ENCODE measurements at regions not wholly inside any gene's neighbourhood (a gene's known extent, or its start where the extent isn't known, plus 50 kb on each side); places are given as distances from the start of the nearest gene placed in this dataset.

DNA sequence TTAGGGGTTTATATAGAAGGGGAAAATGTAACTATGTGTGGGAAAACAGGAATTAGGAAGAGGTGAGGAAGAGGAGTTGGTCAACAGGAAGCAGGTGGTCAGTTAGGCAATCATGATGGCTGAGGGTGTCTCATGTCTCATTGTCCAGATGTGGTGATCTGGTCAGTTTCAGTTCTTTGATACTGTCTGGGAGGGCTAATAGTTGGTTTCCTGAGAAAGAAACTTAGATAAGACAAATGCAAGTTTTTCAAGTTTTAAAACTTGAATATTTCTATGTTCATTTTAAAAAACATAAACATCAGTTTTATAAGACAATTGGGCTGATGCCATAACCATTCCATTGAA lies 1121.8 kb upstream of the USP15 start:
- Histone ChIP-seq H3K9me1 (ENCODE audit: control insufficient read depth, insufficient read depth, low read length) (no peaks in the 10 kb centered on the region), H3K9ac (ENCODE audit: insufficient read depth in 1 of 2, low read depth in 2 of 2, low read length in 2 of 2) (no peak overlapping the region), H3K79me2 (ENCODE audit: control insufficient read depth, insufficient read depth, low read length) (no peaks in the 10 kb centered on the region), H3K36me3 (ENCODE audit: control insufficient read depth, insufficient read depth, low read length) (no peaks in the 10 kb centered on the region), H3K4me1 (replicated peaks in 1 of 2; ENCODE audit: control insufficient read depth in 2 of 2, insufficient read depth in 2 of 2, low read length in 2 of 2) (no peaks in the 10 kb centered on the region), H3K4me3 (no peak overlapping the region), H3K4me2 (ENCODE audit: insufficient read depth, low read length) (no peak overlapping the region), H4K20me1 (replicated peaks; ENCODE audit: control insufficient read depth, insufficient read depth, low read length) (no peaks in the 10 kb centered on the region), H2AFZ (ENCODE audit: low read depth, low read length) (no peak overlapping the region), H3K27me3 (ENCODE audit: control insufficient read depth in 2 of 2, insufficient read depth in 2 of 2, low read length in 2 of 2) (no peaks in the 10 kb centered on the region), H3K9me3 (replicated peaks; ENCODE audit: control insufficient read depth, insufficient read depth, low read depth, low read length) (no peaks in the 10 kb centered on the region), H3K27ac (ENCODE audit: extremely low read depth, low read depth, low read length) (no peak overlapping the region)
- FAIRE-seq: no peak
- DNase-seq (ENCODE audit: extremely low read depth in 1 of 4, low spot score in 3 of 4): no peak
- POLR2A ChIA-PET: no interaction called here
- no peak for ATAC-seq
- in situ Hi-C loops (cut with MboI) (no loop called here), intact Hi-C loops (cut with micrococcal nuclease) (no loop called here)
- no TSS peak for BruUV-seq (replicated peaks)
- TF ChIP-seq, protein P1, sequence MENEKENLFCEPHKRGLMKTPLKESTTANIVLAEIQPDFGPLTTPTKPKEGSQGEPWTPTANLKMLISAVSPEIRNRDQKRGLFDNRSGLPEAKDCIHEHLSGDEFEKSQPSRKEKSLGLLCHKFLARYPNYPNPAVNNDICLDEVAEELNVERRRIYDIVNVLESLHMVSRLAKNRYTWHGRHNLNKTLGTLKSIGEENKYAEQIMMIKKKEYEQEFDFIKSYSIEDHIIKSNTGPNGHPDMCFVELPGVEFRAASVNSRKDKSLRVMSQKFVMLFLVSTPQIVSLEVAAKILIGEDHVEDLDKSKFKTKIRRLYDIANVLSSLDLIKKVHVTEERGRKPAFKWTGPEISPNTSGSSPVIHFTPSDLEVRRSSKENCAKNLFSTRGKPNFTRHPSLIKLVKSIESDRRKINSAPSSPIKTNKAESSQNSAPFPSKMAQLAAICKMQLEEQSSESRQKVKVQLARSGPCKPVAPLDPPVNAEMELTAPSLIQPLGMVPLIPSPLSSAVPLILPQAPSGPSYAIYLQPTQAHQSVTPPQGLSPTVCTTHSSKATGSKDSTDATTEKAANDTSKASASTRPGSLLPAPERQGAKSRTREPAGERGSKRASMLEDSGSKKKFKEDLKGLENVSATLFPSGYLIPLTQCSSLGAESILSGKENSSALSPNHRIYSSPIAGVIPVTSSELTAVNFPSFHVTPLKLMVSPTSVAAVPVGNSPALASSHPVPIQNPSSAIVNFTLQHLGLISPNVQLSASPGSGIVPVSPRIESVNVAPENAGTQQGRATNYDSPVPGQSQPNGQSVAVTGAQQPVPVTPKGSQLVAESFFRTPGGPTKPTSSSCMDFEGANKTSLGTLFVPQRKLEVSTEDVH (IDR thresholded peaks at IDR 0.05; ENCODE audit: low read depth, partially characterized antibody): no peak
- TF ChIP-seq NR1H2 (CRISPR knock-in tag; IDR thresholded peaks at IDR 0.05) (no peak), SNIP1 (IDR thresholded peaks at IDR 0.05; ENCODE audit: low read depth) (no peak)
- CTCF ChIA-PET (ENCODE audit: low intra/inter-chr PET ratio): no interaction called here

DNA sequence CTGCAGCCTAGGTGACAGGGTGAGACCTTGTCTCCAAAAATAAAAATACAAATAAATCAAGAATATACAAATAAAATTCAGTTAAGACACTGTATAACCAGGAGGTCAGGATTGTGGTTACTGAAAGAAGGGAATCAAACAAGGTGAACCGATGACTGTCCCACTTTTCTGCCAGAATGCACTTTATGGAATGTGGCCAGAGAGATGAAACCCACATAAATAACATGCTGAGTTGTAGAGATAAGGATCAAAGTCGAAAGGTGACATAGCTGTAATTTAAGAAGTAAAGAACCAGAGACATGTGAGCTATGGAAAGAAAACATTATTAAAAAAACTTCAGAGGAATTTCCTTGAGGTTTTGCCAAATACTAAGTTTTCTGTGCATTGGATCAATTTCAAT lies 1098.2 kb upstream of the USP15 start:
- in situ Hi-C loops (cut with MboI) (no loop called here), intact Hi-C loops (cut with micrococcal nuclease) (no loop called here)
- H3K9me1 ChIP-seq (ENCODE audit: control insufficient read depth, insufficient read depth, low read length): no peaks in the 10 kb centered on the region
- H3K4me3 ChIP-seq: no peak overlapping the region
- ATAC-seq (no peak), FAIRE-seq (no peak), DNase-seq (ENCODE audit: extremely low read depth in 1 of 4, low spot score in 3 of 4) (no peak)
- H3K4me1 ChIP-seq (replicated peaks in 1 of 2; ENCODE audit: control insufficient read depth in 2 of 2, insufficient read depth in 2 of 2, low read length in 2 of 2): no peaks in the 10 kb centered on the region
- no peaks in the 10 kb centered on the region for H3K36me3 ChIP-seq (ENCODE audit: control insufficient read depth, insufficient read depth, low read length)
- no peak overlapping the region for H3K9ac ChIP-seq (ENCODE audit: insufficient read depth in 1 of 2, low read depth in 2 of 2, low read length in 2 of 2)
- POLR2A ChIA-PET: no interaction called here
- no TSS peak for BruUV-seq (replicated peaks)
- H3K27ac ChIP-seq (ENCODE audit: extremely low read depth, low read depth, low read length): no peak overlapping the region
- H3K9me3 ChIP-seq (replicated peaks; ENCODE audit: control insufficient read depth, insufficient read depth, low read depth, low read length): no peaks in the 10 kb centered on the region
- CTCF ChIA-PET (ENCODE audit: low intra/inter-chr PET ratio): no interaction called here
- H4K20me1 ChIP-seq (replicated peaks; ENCODE audit: control insufficient read depth, insufficient read depth, low read length): no peaks in the 10 kb centered on the region
- no peak overlapping the region for H2AFZ ChIP-seq (ENCODE audit: low read depth, low read length)
- H3K27me3 ChIP-seq (ENCODE audit: control insufficient read depth in 2 of 2, insufficient read depth in 2 of 2, low read length in 2 of 2): no peaks in the 10 kb centered on the region
- 0% methylated on average over 2 of the region's 2 CpGs for WGBS (ENCODE audit: insufficient coverage, low coverage, missing lambda C conversion rate)
- H3K4me2 ChIP-seq (ENCODE audit: insufficient read depth, low read length): no peak overlapping the region
- H3K79me2 ChIP-seq (ENCODE audit: control insufficient read depth, insufficient read depth, low read length): no peaks in the 10 kb centered on the region
- TF ChIP-seq SMAD2 (IDR thresholded peaks at IDR 0.05; ENCODE audit: low read depth, low read length) (no peak), IRF2 (CRISPR knock-in tag; IDR thresholded peaks at IDR 0.05) (no peak), HMG20A (CRISPR knock-in tag; conservative IDR thresholded peaks at IDR 0.05) (no peak), ZBTB17 (CRISPR knock-in tag; IDR thresholded peaks at IDR 0.05) (no peak), U2AF1 (optimal IDR thresholded peaks at IDR 0.05; ENCODE audit: low read depth, low read length) (no peak), RBM25 (IDR thresholded peaks at IDR 0.05; ENCODE audit: low read depth, low read length, severe bottlenecking) (no peak), ZNF133 (CRISPR knock-in tag; IDR thresholded peaks at IDR 0.05) (no peak), NFIC (IDR thresholded peaks at IDR 0.05) (no peak), FIP1L1 (IDR thresholded peaks at IDR 0.05; ENCODE audit: low read depth, low read length, poor library complexity, severe bottlenecking) (no peak), RB1 (IDR thresholded peaks at IDR 0.05; ENCODE audit: low read depth) (no peak), OTX1 (CRISPR knock-in tag; IDR thresholded peaks at IDR 0.05) (no peak)
- TF ChIP-seq, protein P2, sequence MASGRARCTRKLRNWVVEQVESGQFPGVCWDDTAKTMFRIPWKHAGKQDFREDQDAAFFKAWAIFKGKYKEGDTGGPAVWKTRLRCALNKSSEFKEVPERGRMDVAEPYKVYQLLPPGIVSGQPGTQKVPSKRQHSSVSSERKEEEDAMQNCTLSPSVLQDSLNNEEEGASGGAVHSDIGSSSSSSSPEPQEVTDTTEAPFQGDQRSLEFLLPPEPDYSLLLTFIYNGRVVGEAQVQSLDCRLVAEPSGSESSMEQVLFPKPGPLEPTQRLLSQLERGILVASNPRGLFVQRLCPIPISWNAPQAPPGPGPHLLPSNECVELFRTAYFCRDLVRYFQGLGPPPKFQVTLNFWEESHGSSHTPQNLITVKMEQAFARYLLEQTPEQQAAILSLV (tag; IDR thresholded peaks at IDR 0.05): no peak
- TF ChIP-seq, protein P3, sequence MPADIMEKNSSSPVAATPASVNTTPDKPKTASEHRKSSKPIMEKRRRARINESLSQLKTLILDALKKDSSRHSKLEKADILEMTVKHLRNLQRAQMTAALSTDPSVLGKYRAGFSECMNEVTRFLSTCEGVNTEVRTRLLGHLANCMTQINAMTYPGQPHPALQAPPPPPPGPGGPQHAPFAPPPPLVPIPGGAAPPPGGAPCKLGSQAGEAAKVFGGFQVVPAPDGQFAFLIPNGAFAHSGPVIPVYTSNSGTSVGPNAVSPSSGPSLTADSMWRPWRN (IDR thresholded peaks at IDR 0.05; ENCODE audit: low read depth): no peak

Data from K562 (cell line).